ENCODE measurements at regions not wholly inside any gene's neighbourhood (a gene's known extent, or its start where the extent isn't known, plus 50 kb on each side); places are given as distances from the start of the nearest gene placed in this dataset.

DNA sequence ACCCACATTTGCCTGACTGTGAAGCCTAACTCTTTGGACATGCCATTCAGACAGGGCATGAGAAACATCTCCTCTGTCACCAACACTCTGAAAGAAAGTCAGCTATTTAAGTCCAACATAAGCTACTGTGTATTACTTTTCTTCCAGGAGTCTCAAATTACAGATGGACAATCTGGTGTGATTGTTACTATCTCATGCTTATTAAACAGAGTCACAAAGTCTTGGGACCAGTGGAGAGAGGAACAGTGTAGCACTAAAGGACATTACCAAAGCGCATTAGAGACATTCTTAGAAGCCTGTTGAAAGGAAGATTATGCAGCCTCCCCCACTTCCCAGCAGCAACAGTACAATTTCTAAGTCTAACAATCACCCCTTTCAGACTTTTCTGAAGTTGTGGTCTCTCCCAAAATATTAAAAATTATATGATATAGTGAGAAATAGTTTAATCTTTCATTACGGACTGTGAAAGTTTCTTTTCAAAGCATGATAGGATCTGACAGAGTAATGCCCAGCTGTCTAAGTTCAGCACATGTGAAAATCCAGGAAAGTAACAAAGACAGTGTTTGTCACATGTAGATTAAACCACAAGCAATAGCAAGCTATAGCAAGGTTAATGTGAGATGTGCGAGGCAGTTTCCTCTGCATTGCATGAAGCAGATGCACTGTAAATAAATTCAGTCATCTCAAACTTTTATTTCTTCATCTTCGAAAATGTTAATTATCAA lies 280.9 kb upstream of the FZD8 start:
- Histone ChIP-seq H2BK20ac (ENCODE audit: low read length) (no peak overlapping the region), H4K20me1 (replicated peaks in 1 of 2; ENCODE audit: control insufficient read depth in 1 of 2, insufficient read depth in 2 of 2, low read length in 2 of 2) (no peaks in the 10 kb centered on the region), H3K27ac (ENCODE audit: low read depth, low read length) (no peak overlapping the region), H3K23ac (ENCODE audit: insufficient read length) (no peak overlapping the region), H3K14ac (ENCODE audit: insufficient read length) (no peak overlapping the region), H2BK15ac (ENCODE audit: low read length) (no peak overlapping the region), H3K56ac (replicated peaks; ENCODE audit: insufficient read length, low read depth, low read length) (no peak overlapping the region), H3K9me3 (ENCODE audit: insufficient read depth in 2 of 2, low read depth in 1 of 2, low read length in 1 of 2) (no peaks in the 10 kb centered on the region), H3K4me1 (replicated peaks in 1 of 4; ENCODE audit: control insufficient read depth in 3 of 4, insufficient read depth in 4 of 4, low read length in 3 of 4) (peaks cover 0 to 10% (median 3%) of the 10 kb centered on the region in 4 experiments; a peak in 4 of 7 replicates), H3K4ac (replicated peaks; ENCODE audit: insufficient read length, low read depth, low read length) (no peak overlapping the region), H3K79me2 (ENCODE audit: control insufficient read depth in 1 of 2, insufficient read depth in 2 of 2, low read length in 2 of 2) (no peaks in the 10 kb centered on the region), H3K36me3 (ENCODE audit: control insufficient read depth in 2 of 4, insufficient read depth in 4 of 4, low read length in 3 of 4) (no peaks in the 10 kb centered on the region), H4K91ac (replicated peaks; ENCODE audit: insufficient read length, low read length) (no peak overlapping the region), H3K79me1 (ENCODE audit: low read depth, low read length) (no peaks in the 10 kb centered on the region), H2BK120ac (replicated peaks; ENCODE audit: low read depth, low read length) (no peak overlapping the region), H3K23me2 (ENCODE audit: low read depth, low read length) (no peaks in the 10 kb centered on the region), H3K4me3 (ENCODE audit: extremely low read depth in 1 of 4, insufficient read depth in 2 of 4, low read depth in 3 of 4, low read length in 4 of 4) (no peak overlapping the region), H2AFZ (ENCODE audit: low read length) (no peak overlapping the region), H4K5ac (ENCODE audit: insufficient read length, low read depth, low read length) (no peak overlapping the region), H2AK5ac (ENCODE audit: low read depth, low read length) (no peak overlapping the region), H3K27me3 (replicated peaks in 1 of 4; ENCODE audit: control insufficient read depth in 3 of 4, extremely low read depth in 1 of 4, insufficient read depth in 3 of 4, low read length in 3 of 4) (no peaks in the 10 kb centered on the region), H2BK5ac (ENCODE audit: low read depth, low read length) (no peak overlapping the region), H2BK12ac (ENCODE audit: low read depth, low read length) (no peak overlapping the region), H3K18ac (ENCODE audit: extremely low read depth, low read length) (no peak overlapping the region), H3K4me2 (ENCODE audit: insufficient read depth in 1 of 2, low read depth in 2 of 2, low read length in 2 of 2) (no peak overlapping the region), H4K8ac (ENCODE audit: extremely low read depth, insufficient read depth, low read length) (no peak overlapping the region), H3K9ac (replicated peaks in 1 of 4; ENCODE audit: extremely low read depth in 1 of 4, low read depth in 3 of 4, low read length in 3 of 4) (no peak overlapping the region)
- peak; percentile 19 for FAIRE-seq
- ChIA-PET CTCF (ENCODE audit: partially characterized antibody) (interaction anchor here (0.6 kb wide), 1 partner anchor 16 kb away, joined by 3 read pairs; no protein-coding TSS in a partner anchor), POLR2A (ENCODE audit: partially characterized antibody) (no interaction called here)
- DNase-seq (ENCODE audit: low read depth in 1 of 2, low spot score in 2 of 2) = no peak
- 90% methylated on average over 4 of the region's 4 CpGs; no CpG with 5 or more reads in 1 of the 2 experiments for WGBS, 2 experiments (ENCODE audit: extremely low coverage in 1 of 2, insufficient coverage in 1 of 2, insufficient read length in 1 of 2, insufficient replicate concordance in 2 of 2, low coverage in 1 of 2, low lambda C conversion rate in 2 of 2, missing lambda C conversion rate in 1 of 2)
- TF ChIP-seq, protein P1, sequence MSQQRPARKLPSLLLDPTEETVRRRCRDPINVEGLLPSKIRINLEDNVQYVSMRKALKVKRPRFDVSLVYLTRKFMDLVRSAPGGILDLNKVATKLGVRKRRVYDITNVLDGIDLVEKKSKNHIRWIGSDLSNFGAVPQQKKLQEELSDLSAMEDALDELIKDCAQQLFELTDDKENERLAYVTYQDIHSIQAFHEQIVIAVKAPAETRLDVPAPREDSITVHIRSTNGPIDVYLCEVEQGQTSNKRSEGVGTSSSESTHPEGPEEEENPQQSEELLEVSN (IDR thresholded peaks at IDR 0.05) = no peak
